ENCODE measurements at regions not wholly inside any gene's neighbourhood (a gene's known extent, or its start where the extent isn't known, plus 50 kb on each side); places are given as distances from the start of the nearest gene placed in this dataset.

DNA sequence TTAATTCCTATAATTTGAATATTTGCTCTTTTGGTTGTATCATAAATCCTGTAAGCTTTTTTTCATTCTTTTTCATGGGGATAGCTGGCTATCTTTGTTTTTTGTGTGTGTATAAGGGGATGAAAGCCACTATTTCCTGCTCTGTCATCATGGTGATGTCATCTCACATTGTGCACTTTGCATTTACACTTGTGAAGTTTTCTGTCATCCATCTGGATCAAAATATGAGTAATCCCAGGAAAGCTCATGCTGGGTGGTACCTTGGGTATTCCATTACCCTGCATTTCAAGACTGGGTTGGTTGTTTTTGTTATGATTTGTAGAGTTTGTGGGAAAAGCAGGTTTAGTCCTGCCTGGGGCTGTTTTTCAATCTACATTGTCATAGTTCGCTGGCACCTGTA lies 77.8 kb upstream of the XIST start:
- TF ChIP-seq AFF4 (CRISPR knock-in tag; IDR thresholded peaks at IDR 0.05; ENCODE audit: borderline replicate concordance) = no peak
- TF ChIP-seq E2F4 (CRISPR knock-in tag; IDR thresholded peaks at IDR 0.05; ENCODE audit: borderline replicate concordance, low read depth) = no peak
- no peak for TF ChIP-seq ZNF396 (CRISPR knock-in tag; IDR thresholded peaks at IDR 0.05; ENCODE audit: borderline replicate concordance)
- no peak for TF ChIP-seq ESRRA (CRISPR knock-in tag; IDR thresholded peaks at IDR 0.05; ENCODE audit: borderline replicate concordance)
- TF ChIP-seq, protein P1, sequence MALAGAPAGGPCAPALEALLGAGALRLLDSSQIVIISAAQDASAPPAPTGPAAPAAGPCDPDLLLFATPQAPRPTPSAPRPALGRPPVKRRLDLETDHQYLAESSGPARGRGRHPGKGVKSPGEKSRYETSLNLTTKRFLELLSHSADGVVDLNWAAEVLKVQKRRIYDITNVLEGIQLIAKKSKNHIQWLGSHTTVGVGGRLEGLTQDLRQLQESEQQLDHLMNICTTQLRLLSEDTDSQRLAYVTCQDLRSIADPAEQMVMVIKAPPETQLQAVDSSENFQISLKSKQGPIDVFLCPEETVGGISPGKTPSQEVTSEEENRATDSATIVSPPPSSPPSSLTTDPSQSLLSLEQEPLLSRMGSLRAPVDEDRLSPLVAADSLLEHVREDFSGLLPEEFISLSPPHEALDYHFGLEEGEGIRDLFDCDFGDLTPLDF (CRISPR knock-in tag; IDR thresholded peaks at IDR 0.05) = no peak
- TF ChIP-seq USF2 (CRISPR knock-in tag; IDR thresholded peaks at IDR 0.05) = no peak
- TF ChIP-seq, protein P2, sequence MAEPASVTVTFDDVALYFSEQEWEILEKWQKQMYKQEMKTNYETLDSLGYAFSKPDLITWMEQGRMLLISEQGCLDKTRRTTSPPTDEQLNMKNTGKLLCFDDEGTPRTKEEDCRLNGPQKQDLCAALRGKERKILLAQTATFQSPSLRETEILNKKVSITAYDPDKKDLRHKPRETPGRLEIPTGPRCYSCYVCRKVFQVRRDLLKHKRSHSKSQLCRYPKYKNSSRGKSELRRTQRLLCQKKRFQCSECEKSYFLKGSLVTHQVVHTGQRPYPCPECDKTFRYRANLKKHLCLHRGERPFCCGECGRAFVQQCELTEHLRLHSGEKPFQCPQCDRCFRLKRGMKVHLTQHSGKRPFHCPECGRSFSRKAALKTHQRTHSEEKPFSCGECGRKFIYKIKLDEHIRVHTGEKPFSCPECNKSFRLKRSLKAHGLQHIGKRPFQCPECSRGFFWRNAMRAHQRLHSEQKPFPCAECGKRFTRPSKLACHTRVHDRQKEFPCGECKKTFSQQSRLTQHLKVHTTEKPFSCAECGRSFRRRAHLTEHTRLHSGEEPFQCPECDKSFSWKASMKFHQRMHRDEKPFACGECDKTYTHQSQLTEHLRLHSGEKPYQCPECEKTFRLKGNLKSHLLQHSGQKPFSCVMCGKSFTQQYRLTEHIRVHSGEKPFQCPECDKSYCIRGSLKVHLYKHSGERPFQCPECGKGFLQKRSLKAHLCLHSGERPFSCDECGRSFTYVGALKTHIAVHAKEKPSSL (CRISPR knock-in tag; conservative IDR thresholded peaks at IDR 0.05) = no peak
- TF ChIP-seq IRF2 (CRISPR knock-in tag; IDR thresholded peaks at IDR 0.05; ENCODE audit: borderline replicate concordance, low read depth) = no peak
- no peak for TF ChIP-seq ETV6 (CRISPR knock-in tag; IDR thresholded peaks at IDR 0.05)
- no peak for TF ChIP-seq ELF4 (CRISPR knock-in tag; IDR thresholded peaks at IDR 0.05; ENCODE audit: low read depth)
- no peak for TF ChIP-seq CTCF (IDR thresholded peaks at IDR 0.05)
- TF ChIP-seq USF1 (CRISPR knock-in tag; IDR thresholded peaks at IDR 0.05) = no peak
- TF ChIP-seq ATF2 (CRISPR knock-in tag; IDR thresholded peaks at IDR 0.05; ENCODE audit: borderline replicate concordance, low read depth) = no peak
- TF ChIP-seq, protein P3, sequence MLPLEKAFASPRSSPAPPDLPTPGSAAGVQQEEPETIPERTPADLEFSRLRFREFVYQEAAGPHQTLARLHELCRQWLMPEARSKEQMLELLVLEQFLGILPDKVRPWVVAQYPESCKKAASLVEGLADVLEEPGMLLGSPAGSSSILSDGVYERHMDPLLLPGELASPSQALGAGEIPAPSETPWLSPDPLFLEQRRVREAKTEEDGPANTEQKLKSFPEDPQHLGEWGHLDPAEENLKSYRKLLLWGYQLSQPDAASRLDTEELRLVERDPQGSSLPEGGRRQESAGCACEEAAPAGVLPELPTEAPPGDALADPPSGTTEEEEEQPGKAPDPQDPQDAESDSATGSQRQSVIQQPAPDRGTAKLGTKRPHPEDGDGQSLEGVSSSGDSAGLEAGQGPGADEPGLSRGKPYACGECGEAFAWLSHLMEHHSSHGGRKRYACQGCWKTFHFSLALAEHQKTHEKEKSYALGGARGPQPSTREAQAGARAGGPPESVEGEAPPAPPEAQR (CRISPR knock-in tag; IDR thresholded peaks at IDR 0.05) = no peak
- TF ChIP-seq GRHL2 (CRISPR knock-in tag; IDR thresholded peaks at IDR 0.05; ENCODE audit: insufficient replicate concordance, severe bottlenecking) = no peak
- no peak for TF ChIP-seq PRRX2 (CRISPR knock-in tag; IDR thresholded peaks at IDR 0.05)
- TF ChIP-seq SP1 (CRISPR knock-in tag; conservative IDR thresholded peaks at IDR 0.05) = no peak
- no peak for TF ChIP-seq GABPB1 (CRISPR knock-in tag; IDR thresholded peaks at IDR 0.05)
- H3K4me1 Mint-ChIP-seq = no peaks in the 10 kb centered on the region
- H3K27me3 Mint-ChIP-seq (ENCODE audit: low read depth) = no peaks in the 10 kb centered on the region
- H3K36me3 Mint-ChIP-seq = no peaks in the 10 kb centered on the region
- ATAC-seq (no peak), DNase-seq (ENCODE audit: low spot score) (no peak)
- H3K9me3 Mint-ChIP-seq = no peaks in the 10 kb centered on the region
- no peak overlapping the region for H3K27ac Mint-ChIP-seq
- CTCF ChIA-PET = no interaction called here
- no peak overlapping the region for H3K4me3 Mint-ChIP-seq
- POLR2A ChIA-PET = no interaction called here
